Gastrocnemius medialis (tissue), 4 donors: ENCODE measurements at regions not wholly inside any gene's neighbourhood (a gene's known extent, or its start where the extent isn't known, plus 50 kb on each side); places are given as distances from the start of the nearest gene placed in this dataset.

Source experiments
- CTCF ChIP-seq, 5 experiments: fragments of 450-650 bp in 3 of 5; fragments of 200-600 bp in 2 of 5; sonication (generic) in 2 of 5; IDR thresholded peaks in 4 of 5; conservative IDR thresholded peaks in 1 of 5; 1 replicate in 4 of 5; 2 replicates in 1 of 5; pipeline ENCODE4 v1.5.1; 2016 to 2019; ENCODE audit warnings: antibody characterized with exemption in 5 of 5, mild to moderate bottlenecking in 3 of 5, moderate library complexity in 3 of 5
- POLR2A ChIP-seq, 2 donors: fragments of 450-650 bp; IDR thresholded peaks; one replicate each; pipeline ENCODE4 v1.6.1; 2017; ENCODE audit warnings: antibody characterized with exemption in 2 of 2, mild to moderate bottlenecking in 2 of 2, moderate library complexity in 2 of 2

- TF ChIP-seq CTCF (IDR thresholded peaks at IDR 0.05 in 4 of 5, conservative IDR thresholded peaks at IDR 0.05 in 1 of 5) (no peak), POLR2A (IDR thresholded peaks at IDR 0.05) (no peak)
Measured at GRCh38 chr3:30449290-30449632, 157.1 kb upstream of the TGFBR2 start.
